CD8-positive, alpha-beta memory T cell (primary cell): ENCODE measurements at regions not wholly inside any gene's neighbourhood (a gene's known extent, or its start where the extent isn't known, plus 50 kb on each side); places are given as distances from the start of the nearest gene placed in this dataset.

Experiments used
- CTCF ChIA-PET: fragments of 350-600 bp; sonication (Branson Sonifier 250); formaldehyde crosslinking; loops from one replicate; lab custom pipeline; 2021; ENCODE audit warnings: antibody characterized with exemption; lab: Charles Lee
- POLR2A ChIA-PET: fragments of 350-600 bp; sonication (Branson Sonifier 250); formaldehyde crosslinking; loops from one replicate; lab custom pipeline; 2021; ENCODE audit warnings: antibody characterized with exemption; lab: Charles Lee
- DNase-seq, 5 donors: peaks; one replicate each; pipeline versions ENCODE4 v3.0.0 to v3.0.0-alpha.2; 2020 to 2022; ENCODE audit warnings: mixed read lengths in 1 of 5
- H3K27ac ChIP-seq: one replicate; pipeline ENCODE4 v1.7.0; 2013; ENCODE audit warnings: low read depth, mild to moderate bottlenecking, low read length, moderate library complexity
- H3K27me3 ChIP-seq: 2 replicates; pipeline ENCODE4 v1.7.0; 2013; ENCODE audit warnings: low read length, mild to moderate bottlenecking; ENCODE audit not compliant: insufficient read depth, poor library complexity, severe bottlenecking
- H3K36me3 ChIP-seq: 2 replicates; pipeline ENCODE4 v1.7.0; 2013; ENCODE audit warnings: mild to moderate bottlenecking, low read length, moderate library complexity; ENCODE audit not compliant: insufficient read depth
- H3K4me1 ChIP-seq: 2 replicates; pipeline ENCODE4 v1.7.0; 2013; ENCODE audit warnings: mild to moderate bottlenecking, low read length, moderate library complexity; ENCODE audit not compliant: insufficient read depth
- H3K4me3 ChIP-seq: 2 replicates; pipeline ENCODE4 v1.7.0; 2013; ENCODE audit warnings: mild to moderate bottlenecking, low read length
- H3K9me3 ChIP-seq: 2 replicates; pipeline ENCODE4 v1.7.0; 2013; ENCODE audit warnings: mild to moderate bottlenecking, low read length
- H3K27ac Mint-ChIP-seq, 8 donors: one replicate each; pipeline ENCODE4 v1.8.0; 2020 to 2021; ENCODE audit warnings: mixed read lengths in 8 of 8, mild to moderate bottlenecking in 6 of 8, inconsistent platforms in 3 of 8, moderate library complexity in 3 of 8
- H3K27me3 Mint-ChIP-seq, 2 donors: one replicate each; pipeline ENCODE4 v1.8.0; 2020 to 2021; ENCODE audit warnings: mixed read lengths in 2 of 2, mild to moderate bottlenecking in 1 of 2, moderate library complexity in 1 of 2
- H3K36me3 Mint-ChIP-seq, 3 donors: one replicate each; pipeline ENCODE4 v1.8.0; 2020 to 2021; ENCODE audit warnings: mixed read lengths in 3 of 3, inconsistent platforms in 1 of 3, mild to moderate bottlenecking in 1 of 3
- H3K4me1 Mint-ChIP-seq, 3 donors: one replicate each; pipeline ENCODE4 v1.8.0; 2020 to 2021; ENCODE audit warnings: mixed read lengths in 3 of 3, inconsistent platforms in 1 of 3, mild to moderate bottlenecking in 1 of 3
- H3K4me3 Mint-ChIP-seq, 7 donors: one replicate each; pipeline ENCODE4 v1.8.0; 2020 to 2021; ENCODE audit warnings: mixed read lengths in 7 of 7, mild to moderate bottlenecking in 6 of 7, moderate library complexity in 4 of 7, inconsistent platforms in 2 of 7
- H3K9me3 Mint-ChIP-seq, 5 donors: one replicate each; pipeline ENCODE4 v1.8.0; 2020 to 2022; ENCODE audit warnings: mixed read lengths in 5 of 5, mild to moderate bottlenecking in 3 of 5, moderate library complexity in 2 of 5, inconsistent platforms in 1 of 5

GRCh38 chr3:154794814-154795445 is 285.2 kb upstream of the MME start:
- ChIA-PET POLR2A (no interaction called here), CTCF (no interaction called here)
- Histone ChIP-seq H3K4me1 (no peaks in the 10 kb centered on the region), H3K27ac (no peak overlapping the region), H3K9me3 (no peaks in the 10 kb centered on the region), H3K27me3 (no peaks in the 10 kb centered on the region), H3K36me3 (no peaks in the 10 kb centered on the region), H3K4me3 (no peak overlapping the region)
- H3K9me3 Mint-ChIP-seq = no peaks in the 10 kb centered on the region
- H3K4me3 Mint-ChIP-seq = no peak overlapping the region
- DNase-seq = no peak
- H3K27ac Mint-ChIP-seq = no peak overlapping the region
- no peaks in the 10 kb centered on the region for H3K4me1 Mint-ChIP-seq
- H3K36me3 Mint-ChIP-seq = no peaks in the 10 kb centered on the region
- H3K27me3 Mint-ChIP-seq = no peaks in the 10 kb centered on the region

- Histone ChIP-seq H3K4me1 (no peaks in the 10 kb centered on the region), H3K4me3 (no peak overlapping the region), H3K36me3 (no peaks in the 10 kb centered on the region), H3K27ac (no peak overlapping the region), H3K9me3 (no peaks in the 10 kb centered on the region), H3K27me3 (no peaks in the 10 kb centered on the region)
- DNase-seq = no peak
- ChIA-PET POLR2A (no interaction called here), CTCF (no interaction called here)
- H3K4me3 Mint-ChIP-seq = no peak overlapping the region
- H3K27ac Mint-ChIP-seq = no peak overlapping the region
- no peaks in the 10 kb centered on the region for H3K9me3 Mint-ChIP-seq
- no peaks in the 10 kb centered on the region for H3K4me1 Mint-ChIP-seq
- H3K27me3 Mint-ChIP-seq = no peaks in the 10 kb centered on the region
- no peaks in the 10 kb centered on the region for H3K36me3 Mint-ChIP-seq
Measured at GRCh38 chr3:154794391-154794790, 285.7 kb upstream of the MME start.

GRCh38 chr3:154792828-154793227 is 287.3 kb upstream of the MME start:
- no peaks in the 10 kb centered on the region for H3K27me3 ChIP-seq
- H3K4me3 ChIP-seq = no peak overlapping the region
- no peaks in the 10 kb centered on the region for H3K4me1 Mint-ChIP-seq
- ChIA-PET CTCF (no interaction called here), POLR2A (no interaction called here)
- H3K27ac ChIP-seq = no peak overlapping the region
- no peak overlapping the region for H3K27ac Mint-ChIP-seq
- H3K36me3 ChIP-seq = no peaks in the 10 kb centered on the region
- H3K27me3 Mint-ChIP-seq = no peaks in the 10 kb centered on the region
- H3K36me3 Mint-ChIP-seq = no peaks in the 10 kb centered on the region
- no peaks in the 10 kb centered on the region for H3K9me3 Mint-ChIP-seq
- no peaks in the 10 kb centered on the region for H3K4me1 ChIP-seq
- H3K9me3 ChIP-seq = no peaks in the 10 kb centered on the region
- H3K4me3 Mint-ChIP-seq = no peak overlapping the region
- no peak for DNase-seq

- CTCF ChIA-PET = no interaction called here
Measured at GRCh38 chr3:154791611-154792010, 288.5 kb upstream of the MME start.

GRCh38 chr3:154786724-154787123 is 293.4 kb upstream of the MME start:
- ChIA-PET CTCF (no interaction called here), POLR2A (no interaction called here)
- H3K9me3 ChIP-seq = no peaks in the 10 kb centered on the region
- H3K4me3 ChIP-seq = no peak overlapping the region
- no peaks in the 10 kb centered on the region for H3K27me3 ChIP-seq
- Mint-ChIP-seq H3K4me3 (no peak overlapping the region), H3K4me1 (no peaks in the 10 kb centered on the region), H3K36me3 (no peaks in the 10 kb centered on the region), H3K27me3 (peaks cover 0 to 1% of the 10 kb centered on the region in 2 donors), H3K27ac (no peak overlapping the region), H3K9me3 (peaks cover 0 to 12% (median 2%) of the 10 kb centered on the region in 5 donors)
- no peaks in the 10 kb centered on the region for H3K36me3 ChIP-seq
- no peaks in the 10 kb centered on the region for H3K4me1 ChIP-seq
- no peak for DNase-seq
- H3K27ac ChIP-seq = no peak overlapping the region

More at GRCh38 chr3:154791611-154792010, 288.5 kb upstream of the MME start:
- Histone ChIP-seq H3K27ac (no peak overlapping the region), H3K36me3 (no peaks in the 10 kb centered on the region), H3K27me3 (no peaks in the 10 kb centered on the region), H3K9me3 (no peaks in the 10 kb centered on the region), H3K4me1 (no peaks in the 10 kb centered on the region), H3K4me3 (no peak overlapping the region)
- H3K27me3 Mint-ChIP-seq = no peaks in the 10 kb centered on the region
- no peak overlapping the region for H3K27ac Mint-ChIP-seq
- H3K4me3 Mint-ChIP-seq = no peak overlapping the region
- no peaks in the 10 kb centered on the region for H3K36me3 Mint-ChIP-seq
- POLR2A ChIA-PET = no interaction called here
- peaks cover 0 to 7% (median 0%) of the 10 kb centered on the region in 5 donors for H3K9me3 Mint-ChIP-seq
- DNase-seq = no peak
- H3K4me1 Mint-ChIP-seq = no peaks in the 10 kb centered on the region

- no peaks in the 10 kb centered on the region for H3K9me3 ChIP-seq
- Mint-ChIP-seq H3K4me3 (no peak overlapping the region), H3K9me3 (peaks cover 0 to 12% (median 2%) of the 10 kb centered on the region in 5 donors), H3K4me1 (no peaks in the 10 kb centered on the region), H3K27me3 (peaks cover 0 to 1% of the 10 kb centered on the region in 2 donors), H3K36me3 (no peaks in the 10 kb centered on the region), H3K27ac (no peak overlapping the region)
- no peaks in the 10 kb centered on the region for H3K4me1 ChIP-seq
- no peak for DNase-seq
- POLR2A ChIA-PET = no interaction called here
- no peaks in the 10 kb centered on the region for H3K27me3 ChIP-seq
- H3K27ac ChIP-seq = no peak overlapping the region
- CTCF ChIA-PET = no interaction called here
- H3K36me3 ChIP-seq = no peaks in the 10 kb centered on the region
- H3K4me3 ChIP-seq = no peak overlapping the region
Measured at GRCh38 chr3:154783521-154783931, 296.6 kb upstream of the MME start.

- Histone ChIP-seq H3K27ac (no peak overlapping the region), H3K4me3 (no peak overlapping the region), H3K4me1 (no peaks in the 10 kb centered on the region), H3K27me3 (no peaks in the 10 kb centered on the region), H3K9me3 (no peaks in the 10 kb centered on the region), H3K36me3 (no peaks in the 10 kb centered on the region)
- no peak overlapping the region for H3K4me3 Mint-ChIP-seq
- H3K36me3 Mint-ChIP-seq = no peaks in the 10 kb centered on the region
- H3K4me1 Mint-ChIP-seq = no peaks in the 10 kb centered on the region
- H3K27ac Mint-ChIP-seq = no peak overlapping the region
- ChIA-PET POLR2A (no interaction called here), CTCF (no interaction called here)
- no peak for DNase-seq
- peaks cover 0 to 1% of the 10 kb centered on the region in 2 donors for H3K27me3 Mint-ChIP-seq
- H3K9me3 Mint-ChIP-seq = peaks cover 0 to 12% (median 2%) of the 10 kb centered on the region in 5 donors
Measured at GRCh38 chr3:154783061-154783460, 297.1 kb upstream of the MME start.

GRCh38 chr3:154782151-154782550 is 298.0 kb upstream of the MME start:
- H3K36me3 ChIP-seq = no peaks in the 10 kb centered on the region
- H3K4me3 ChIP-seq = no peak overlapping the region
- H3K27me3 Mint-ChIP-seq = peaks cover 0 to 1% of the 10 kb centered on the region in 2 donors
- no peak overlapping the region for H3K27ac ChIP-seq
- no peaks in the 10 kb centered on the region for H3K36me3 Mint-ChIP-seq
- ChIA-PET CTCF (no interaction called here), POLR2A (no interaction called here)
- H3K4me3 Mint-ChIP-seq = no peak overlapping the region
- no peaks in the 10 kb centered on the region for H3K4me1 Mint-ChIP-seq
- H3K9me3 Mint-ChIP-seq = peaks cover 0 to 10% (median 2%) of the 10 kb centered on the region in 5 donors
- no peak for DNase-seq
- H3K4me1 ChIP-seq = no peaks in the 10 kb centered on the region
- no peaks in the 10 kb centered on the region for H3K9me3 ChIP-seq
- no peaks in the 10 kb centered on the region for H3K27me3 ChIP-seq
- no peak overlapping the region for H3K27ac Mint-ChIP-seq
